ENCODE measurements at regions not wholly inside any gene's neighbourhood (a gene's known extent, or its start where the extent isn't known, plus 50 kb on each side); places are given as distances from the start of the nearest gene placed in this dataset.

DNA sequence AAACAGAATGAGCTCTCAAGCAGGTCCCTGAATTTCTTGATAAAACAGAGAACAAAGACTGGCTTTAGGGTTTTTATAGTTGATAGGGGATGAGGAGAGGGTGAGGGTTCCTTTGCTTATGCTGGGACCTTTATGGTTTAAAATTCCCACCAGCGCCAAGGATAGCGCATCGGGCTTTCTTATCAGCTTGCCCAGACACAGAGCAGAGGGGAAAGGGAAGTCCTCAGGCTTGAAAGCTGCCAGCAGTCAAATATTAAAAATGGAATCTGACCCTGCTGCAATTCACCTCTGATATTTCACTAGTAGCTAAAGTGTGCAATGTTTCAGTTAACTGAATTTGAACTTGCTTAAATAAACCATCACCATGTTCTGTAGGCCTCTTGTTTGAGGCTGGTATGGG, 55.0 kb upstream of the EPHA3 start:
- Histone ChIP-seq H3K36me3 (ENCODE audit: control insufficient read depth, insufficient read depth, low read length) (no peaks in the 10 kb centered on the region), H3K4me3 (ENCODE audit: extremely low read depth, insufficient read depth, low read length, poor library complexity, severe bottlenecking) (no peak overlapping the region), H3K27ac (ENCODE audit: low read depth, low read length, severe bottlenecking) (no peak overlapping the region), H3K4me1 (ENCODE audit: control insufficient read depth, insufficient read depth, low read length, poor library complexity, severe bottlenecking) (no peaks in the 10 kb centered on the region), H3K9me3 (ENCODE audit: control insufficient read depth, low read length) (no peaks in the 10 kb centered on the region)
- 80 to 93% methylated on average over 2 of the region's 3 CpGs for WGBS, 2 experiments (ENCODE audit: insufficient coverage in 2 of 2)

DNA sequence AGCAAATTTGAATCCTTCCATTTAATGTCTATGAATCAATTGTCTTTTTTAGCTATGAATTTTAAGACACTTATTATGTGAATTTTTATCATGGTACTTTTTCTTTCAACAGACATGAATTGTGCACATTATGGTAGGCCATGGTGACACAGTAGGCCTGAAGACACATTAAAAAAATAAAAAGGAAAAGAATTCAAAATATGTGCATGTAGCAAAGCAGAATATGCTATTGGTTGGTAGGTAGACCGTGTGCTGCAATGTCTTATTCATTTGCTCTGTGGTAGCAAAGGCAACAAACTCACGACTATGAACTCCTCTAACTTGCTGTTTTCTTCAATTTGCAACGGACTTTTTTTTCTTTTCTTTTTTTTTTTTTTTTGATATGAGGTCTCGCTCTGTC, 50.0 kb upstream of the EPHA3 start:
- no peak overlapping the region for H3K27ac ChIP-seq (ENCODE audit: low read depth, low read length, severe bottlenecking)
- H3K4me3 ChIP-seq (ENCODE audit: extremely low read depth, insufficient read depth, low read length, poor library complexity, severe bottlenecking), result no peak overlapping the region
- no peaks in the 10 kb centered on the region for H3K4me1 ChIP-seq (ENCODE audit: control insufficient read depth, insufficient read depth, low read length, poor library complexity, severe bottlenecking)
- no peaks in the 10 kb centered on the region for H3K9me3 ChIP-seq (ENCODE audit: control insufficient read depth, low read length)
- WGBS, 2 experiments (ENCODE audit: insufficient coverage in 2 of 2), result 100% methylated on average over 1 of the region's 4 CpGs; no CpG with 5 or more reads in 1 of the 2 experiments
- H3K36me3 ChIP-seq (ENCODE audit: control insufficient read depth, insufficient read depth, low read length), result no peaks in the 10 kb centered on the region
